Neural crest cell (in vitro differentiated cells): ENCODE measurements at regions not wholly inside any gene's neighbourhood (a gene's known extent, or its start where the extent isn't known, plus 50 kb on each side); places are given as distances from the start of the nearest gene placed in this dataset.

ENCODE experiments used
- DNase-seq: peaks from one replicate; pipeline ENCODE4 v3.0.0; 2021; ENCODE audit warnings: low read depth, mixed read lengths, low spot score
- H3K27ac Mint-ChIP-seq: one replicate; pipeline ENCODE4 v1.8.0; 2021; ENCODE audit warnings: mild to moderate bottlenecking, mixed read lengths; ENCODE audit not compliant: unreplicated experiment
- H3K27me3 Mint-ChIP-seq: 2 replicates; pipeline ENCODE4 v1.8.0; 2021; ENCODE audit warnings: low read depth, mild to moderate bottlenecking, mixed read lengths
- H3K36me3 Mint-ChIP-seq: 2 replicates; pipeline ENCODE4 v1.8.0; 2021; ENCODE audit warnings: low read depth, mild to moderate bottlenecking, mixed read lengths
- H3K4me1 Mint-ChIP-seq: 2 replicates; pipeline ENCODE4 v1.8.0; 2021; ENCODE audit warnings: mixed read lengths
- H3K4me3 Mint-ChIP-seq: one replicate; pipeline ENCODE4 v1.8.0; 2021; ENCODE audit warnings: mild to moderate bottlenecking, mixed read lengths
- H3K9me3 Mint-ChIP-seq: 2 replicates; pipeline ENCODE4 v1.8.0; 2021; ENCODE audit warnings: mixed read lengths
- TF ChIP-seq, protein P1 (sequence below): fragments of 200-600 bp; sonication (generic); conservative IDR thresholded peaks from 2 replicates; pipeline ENCODE4 v1.5.0; 2021; ENCODE audit warnings: antibody characterized with exemption, mild to moderate bottlenecking

DNA sequence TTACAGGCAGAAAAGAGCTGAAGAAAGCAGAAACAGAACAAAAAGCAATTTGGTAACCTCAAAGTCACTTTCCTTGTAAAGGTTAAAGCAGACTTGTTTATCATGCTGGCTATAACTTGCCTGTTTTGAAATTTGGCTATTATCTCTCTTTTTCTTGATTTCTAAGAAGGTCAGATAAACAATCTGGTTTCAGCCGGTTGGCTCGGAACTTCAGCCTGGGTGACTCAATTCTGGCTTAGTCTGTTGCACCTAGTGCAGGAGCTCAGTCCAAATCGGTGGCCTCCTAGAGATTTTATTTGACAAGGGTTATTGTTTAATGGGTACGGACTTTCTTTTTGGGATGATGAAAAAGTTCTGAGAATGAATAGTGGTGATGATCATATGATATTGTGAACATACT lies 367.1 kb upstream of the B3GAT1 start:
- peaks cover 5% of the 10 kb centered on the region for H3K27me3 Mint-ChIP-seq
- peaks cover 8% of the 10 kb centered on the region for H3K4me1 Mint-ChIP-seq
- no peak overlapping the region for H3K27ac Mint-ChIP-seq
- H3K36me3 Mint-ChIP-seq, result no peaks in the 10 kb centered on the region
- H3K9me3 Mint-ChIP-seq, result no peaks in the 10 kb centered on the region
- H3K4me3 Mint-ChIP-seq, result no peak overlapping the region
- TF ChIP-seq, protein P1, sequence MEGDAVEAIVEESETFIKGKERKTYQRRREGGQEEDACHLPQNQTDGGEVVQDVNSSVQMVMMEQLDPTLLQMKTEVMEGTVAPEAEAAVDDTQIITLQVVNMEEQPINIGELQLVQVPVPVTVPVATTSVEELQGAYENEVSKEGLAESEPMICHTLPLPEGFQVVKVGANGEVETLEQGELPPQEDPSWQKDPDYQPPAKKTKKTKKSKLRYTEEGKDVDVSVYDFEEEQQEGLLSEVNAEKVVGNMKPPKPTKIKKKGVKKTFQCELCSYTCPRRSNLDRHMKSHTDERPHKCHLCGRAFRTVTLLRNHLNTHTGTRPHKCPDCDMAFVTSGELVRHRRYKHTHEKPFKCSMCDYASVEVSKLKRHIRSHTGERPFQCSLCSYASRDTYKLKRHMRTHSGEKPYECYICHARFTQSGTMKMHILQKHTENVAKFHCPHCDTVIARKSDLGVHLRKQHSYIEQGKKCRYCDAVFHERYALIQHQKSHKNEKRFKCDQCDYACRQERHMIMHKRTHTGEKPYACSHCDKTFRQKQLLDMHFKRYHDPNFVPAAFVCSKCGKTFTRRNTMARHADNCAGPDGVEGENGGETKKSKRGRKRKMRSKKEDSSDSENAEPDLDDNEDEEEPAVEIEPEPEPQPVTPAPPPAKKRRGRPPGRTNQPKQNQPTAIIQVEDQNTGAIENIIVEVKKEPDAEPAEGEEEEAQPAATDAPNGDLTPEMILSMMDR, result no peak
- no peak for DNase-seq

DNA sequence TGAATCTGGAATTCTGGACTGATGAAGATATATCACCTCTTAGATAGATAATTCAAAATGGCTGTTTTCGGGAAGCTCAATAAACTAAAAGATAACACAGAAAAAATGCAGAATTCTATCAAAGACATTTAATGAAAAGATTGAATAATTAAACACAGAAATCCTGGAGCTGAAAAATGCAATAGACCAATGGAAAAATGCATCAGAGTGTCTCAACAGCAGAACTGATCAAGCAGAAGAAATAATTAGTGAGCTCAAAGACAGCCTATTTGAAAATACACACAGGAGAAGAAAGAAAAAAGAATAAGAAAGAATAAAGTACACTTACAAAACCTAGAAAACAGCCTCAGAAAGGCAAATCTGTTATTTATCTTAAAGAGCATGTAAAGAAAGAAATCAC lies 356.4 kb upstream of the B3GAT1 start:
- no peaks in the 10 kb centered on the region for H3K4me1 Mint-ChIP-seq
- DNase-seq, result no peak
- no peak overlapping the region for H3K4me3 Mint-ChIP-seq
- peaks cover 7% of the 10 kb centered on the region for H3K27me3 Mint-ChIP-seq
- peaks cover 4% of the 10 kb centered on the region for H3K36me3 Mint-ChIP-seq
- TF ChIP-seq, protein P1, result no peak
- H3K27ac Mint-ChIP-seq, result no peak overlapping the region
- peaks cover 15% of the 10 kb centered on the region for H3K9me3 Mint-ChIP-seq

DNA sequence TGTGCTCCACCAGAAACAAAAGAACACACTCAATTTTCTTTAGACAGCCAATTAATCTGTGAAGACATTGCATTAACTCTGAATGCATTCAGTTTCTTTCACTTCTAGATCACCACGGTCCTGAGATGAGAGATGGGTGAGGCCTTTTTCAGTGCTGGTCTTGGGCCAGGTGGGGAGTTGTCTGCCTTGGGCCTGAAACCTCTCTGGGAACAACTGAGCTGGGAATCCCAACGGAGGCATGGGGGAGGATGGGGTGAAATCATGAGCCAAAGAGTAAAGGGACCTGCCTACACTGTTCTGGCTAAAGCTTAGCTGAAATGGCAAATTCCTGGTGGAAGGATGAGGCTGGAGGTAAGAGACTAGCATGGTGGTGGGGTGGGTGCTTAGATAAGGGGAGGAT lies 353.5 kb upstream of the B3GAT1 start:
- Mint-ChIP-seq H3K9me3 (peaks cover 12% of the 10 kb centered on the region), H3K36me3 (peaks cover 4% of the 10 kb centered on the region), H3K27ac (no peak overlapping the region), H3K4me3 (no peak overlapping the region), H3K27me3 (peaks cover 7% of the 10 kb centered on the region), H3K4me1 (no peaks in the 10 kb centered on the region)
- TF ChIP-seq, protein P1, result no peak
- no peak for DNase-seq

DNA sequence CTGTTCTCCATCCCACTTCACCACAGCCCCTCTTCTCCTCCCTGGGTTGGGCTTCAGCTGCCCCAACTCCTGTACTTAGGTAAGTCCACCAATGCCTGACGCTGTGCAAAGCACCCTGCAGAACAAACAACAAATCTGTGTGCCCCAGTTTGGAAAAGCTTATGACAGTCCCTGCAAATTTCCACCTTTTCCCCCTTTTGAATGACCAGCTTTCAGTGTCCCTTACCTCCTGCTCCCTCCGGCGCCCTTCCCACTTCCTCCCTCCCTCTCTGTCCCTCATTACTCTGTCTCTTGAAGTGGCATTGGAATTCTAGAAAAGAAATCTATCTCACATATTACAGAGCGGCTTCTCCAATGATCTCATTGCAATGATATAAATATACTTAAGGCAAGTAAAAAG lies 352.9 kb upstream of the B3GAT1 start:
- no peak for DNase-seq
- Mint-ChIP-seq H3K36me3 (peaks cover 4% of the 10 kb centered on the region), H3K4me1 (no peaks in the 10 kb centered on the region), H3K4me3 (no peak overlapping the region), H3K27ac (peak overlapping the region; percentile 55), H3K9me3 (peaks cover 12% of the 10 kb centered on the region), H3K27me3 (peaks cover 7% of the 10 kb centered on the region)
- TF ChIP-seq, protein P1, result no peak

DNA sequence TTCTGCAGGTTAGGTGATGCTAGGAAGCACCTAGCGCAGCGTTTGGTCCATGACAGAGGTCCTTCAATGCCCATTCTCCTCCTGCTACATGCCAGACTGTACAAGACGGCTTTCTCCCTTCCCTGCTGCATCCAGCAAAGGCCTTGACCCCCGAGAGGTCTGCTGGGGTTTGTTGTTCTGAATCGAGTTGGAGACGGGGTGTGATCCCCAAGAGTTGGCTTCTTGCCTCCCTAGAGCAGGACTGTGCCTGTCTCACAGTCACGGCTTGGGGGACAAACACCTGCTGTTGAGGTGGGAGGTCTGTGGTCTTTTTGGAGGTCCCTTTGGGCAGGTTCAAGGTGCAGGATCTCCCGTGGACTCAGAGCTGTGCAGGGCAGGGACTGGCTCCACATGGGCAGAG lies 352.3 kb upstream of the B3GAT1 start:
- TF ChIP-seq, protein P1, result no peak
- H3K27me3 Mint-ChIP-seq, result peaks cover 7% of the 10 kb centered on the region
- H3K4me1 Mint-ChIP-seq, result no peaks in the 10 kb centered on the region
- peaks cover 12% of the 10 kb centered on the region for H3K9me3 Mint-ChIP-seq
- H3K27ac Mint-ChIP-seq, result no peak overlapping the region
- no peak overlapping the region for H3K4me3 Mint-ChIP-seq
- DNase-seq, result no peak
- peaks cover 4% of the 10 kb centered on the region for H3K36me3 Mint-ChIP-seq

DNA sequence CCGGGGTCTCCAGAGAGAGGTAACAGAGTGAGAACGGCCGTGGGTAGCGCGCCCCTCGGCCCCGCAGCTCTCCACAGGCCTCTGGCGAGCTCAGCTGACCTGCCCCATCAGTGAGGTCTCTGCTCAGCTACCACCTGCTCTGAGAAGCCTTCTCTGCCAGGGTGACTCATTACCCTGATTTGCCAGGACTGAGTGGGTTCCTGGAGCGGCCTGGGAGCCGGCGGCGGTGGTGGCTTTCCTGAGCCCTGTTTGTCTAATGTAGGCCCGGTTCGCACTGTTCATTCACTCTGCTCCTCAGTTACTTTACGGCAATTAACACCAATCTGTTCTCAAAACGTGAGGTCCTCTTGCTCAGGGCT lies 351.0 kb upstream of the B3GAT1 start:
- no peak overlapping the region for H3K27ac Mint-ChIP-seq
- DNase-seq, result no peak

More for the DNA sequence above, 351.0 kb upstream of the B3GAT1 start:
- Mint-ChIP-seq H3K9me3 (peaks cover 3% of the 10 kb centered on the region), H3K36me3 (no peaks in the 10 kb centered on the region), H3K27me3 (peaks cover 7% of the 10 kb centered on the region), H3K4me3 (no peak overlapping the region), H3K4me1 (no peaks in the 10 kb centered on the region)
- TF ChIP-seq, protein P1, result no peak
